GM23338 (cell line): ENCODE measurements at regions not wholly inside any gene's neighbourhood (a gene's known extent, or its start where the extent isn't known, plus 50 kb on each side); places are given as distances from the start of the nearest gene placed in this dataset.

Experiments used
- ATAC-seq: fragments of 200-7000 bp; cut with Tn5 transposase; 3 replicates; pipeline ENCODE4 v1.9.1; 2020
- DNase-seq: peaks from one replicate; pipeline ENCODE4 v3.0.0-alpha.2; 2015; ENCODE audit warnings: low spot score
- H2AFZ ChIP-seq: fragments of 200-600 bp; sonication (generic); 2 replicates; pipeline ENCODE4 v1.8.0; 2016; ENCODE audit warnings: antibody characterized with exemption, mild to moderate bottlenecking, moderate library complexity
- H3F3A ChIP-seq: fragments of 200-600 bp; sonication (generic); replicated peaks from 2 replicates; pipeline ENCODE4 v1.8.0; 2017; ENCODE audit warnings: antibody characterized with exemption, mixed run types, low read depth
- H3K27ac ChIP-seq: fragments of 200-600 bp; sonication (generic); 2 replicates; pipeline ENCODE4 v1.6.1; 2016; ENCODE audit warnings: low read depth
- H3K27me3 ChIP-seq: fragments of 200-600 bp; sonication (generic); 2 replicates; pipeline ENCODE4 v1.8.0; 2016; ENCODE audit warnings: mild to moderate bottlenecking, mixed run types, moderate library complexity; ENCODE audit not compliant: insufficient read depth
- H3K36me3 ChIP-seq: fragments of 200-600 bp; sonication (generic); 2 replicates; pipeline ENCODE4 v1.8.0; 2016; ENCODE audit warnings: mild to moderate bottlenecking; ENCODE audit not compliant: insufficient read depth
- H3K4me1 ChIP-seq: fragments of 200-600 bp; sonication (generic); 2 replicates; pipeline ENCODE4 v1.8.0; 2016; ENCODE audit warnings: mild to moderate bottlenecking, moderate library complexity; ENCODE audit not compliant: insufficient read depth
- H3K4me2 ChIP-seq: fragments of 200-600 bp; sonication (generic); 2 replicates; pipeline ENCODE4 v1.7.1; 2017; ENCODE audit warnings: mixed run types
- H3K4me3 ChIP-seq: fragments of 200-600 bp; sonication (generic); 2 replicates; pipeline ENCODE4 v1.6.1; 2016; ENCODE audit warnings: mixed run types
- H3K79me2 ChIP-seq: fragments of 200-600 bp; sonication (generic); replicated peaks from 2 replicates; pipeline ENCODE4 v1.8.0; 2017; ENCODE audit warnings: mild to moderate bottlenecking; ENCODE audit not compliant: insufficient read depth
- H3K9me2 ChIP-seq: fragments of 200-600 bp; sonication (generic); 2 replicates; pipeline ENCODE4 v1.8.0; 2017; ENCODE audit not compliant: insufficient read depth
- H4K20me1 ChIP-seq: fragments of 200-600 bp; sonication (generic); replicated peaks from 2 replicates; pipeline ENCODE4 v1.8.0; 2017; ENCODE audit warnings: mild to moderate bottlenecking; ENCODE audit not compliant: insufficient read depth
- H3K27ac Mint-ChIP-seq: 2 replicates; pipeline ENCODE4 v1.8.0; 2020; ENCODE audit warnings: inconsistent platforms, mild to moderate bottlenecking, moderate library complexity, mixed read lengths
- H3K27me3 Mint-ChIP-seq: 3 replicates; pipeline ENCODE4 v1.8.0; 2022; ENCODE audit warnings: low read depth, mild to moderate bottlenecking, moderate library complexity, mixed read lengths, inconsistent platforms; ENCODE audit not compliant: insufficient read depth, poor library complexity
- H3K36me3 Mint-ChIP-seq: 3 replicates; pipeline ENCODE4 v1.8.0; 2021; ENCODE audit warnings: low read depth, mild to moderate bottlenecking, inconsistent platforms, moderate library complexity, mixed read lengths
- H3K4me1 Mint-ChIP-seq: 3 replicates; pipeline ENCODE4 v1.8.0; 2020; ENCODE audit warnings: mild to moderate bottlenecking, inconsistent platforms, mixed read lengths
- H3K4me3 Mint-ChIP-seq: 3 replicates; pipeline ENCODE4 v1.8.0; 2021; ENCODE audit warnings: moderate library complexity, mild to moderate bottlenecking, inconsistent platforms, mixed read lengths
- H3K9me3 Mint-ChIP-seq: 3 replicates; pipeline ENCODE4 v1.8.0; 2020; ENCODE audit warnings: moderate library complexity, mild to moderate bottlenecking, inconsistent platforms, mixed read lengths
- CREB1 ChIP-seq: fragments of 250-450 bp; sonication (Bioruptor Pico); IDR thresholded peaks from 2 replicates; pipeline ENCODE4 v1.5.0; 2020; ENCODE audit warnings: low read depth, mild to moderate bottlenecking, moderate library complexity
- CTCF ChIP-seq, 2 experiments: fragments of 200-600 bp in 1 of 2; sonication (generic) in 1 of 2; conservative IDR thresholded peaks; 2 replicates each; pipeline versions ENCODE4 v1.5.1 to v1.6.1; 2016 to 2017; ENCODE audit warnings: antibody characterized with exemption in 2 of 2, low read depth in 2 of 2, mild to moderate bottlenecking in 2 of 2, moderate library complexity in 1 of 2
- ETS1 ChIP-seq: IDR thresholded peaks from 2 replicates; pipeline ENCODE4 v1.6.1; 2016; ENCODE audit warnings: antibody characterized with exemption
- EZH2 ChIP-seq: fragments of 200-600 bp; sonication (generic); IDR thresholded peaks from one replicate; pipeline ENCODE4 v1.8.0; 2017; ENCODE audit warnings: antibody characterized with exemption, mild to moderate bottlenecking, low read depth; ENCODE audit not compliant: unreplicated experiment
- EZH2phosphoT487 ChIP-seq: fragments of 200-600 bp; sonication (generic); IDR thresholded peaks from one replicate; pipeline ENCODE4 v1.8.1; 2018; ENCODE audit warnings: antibody characterized with exemption; ENCODE audit not compliant: unreplicated experiment
- JUNB ChIP-seq: IDR thresholded peaks from one replicate; pipeline ENCODE4 v1.6.1; 2016; ENCODE audit warnings: antibody characterized with exemption; ENCODE audit not compliant: unreplicated experiment
- NANOG ChIP-seq: IDR thresholded peaks from 2 replicates; pipeline ENCODE4 v1.6.1; 2016; ENCODE audit warnings: antibody characterized with exemption, borderline replicate concordance
- POLR2AphosphoS5 ChIP-seq: IDR thresholded peaks from 2 replicates; pipeline ENCODE4 v1.6.1; 2016; ENCODE audit warnings: antibody characterized with exemption, low read depth
- REST ChIP-seq: IDR thresholded peaks from one replicate; pipeline ENCODE4 v1.6.1; 2018; ENCODE audit warnings: antibody characterized with exemption; ENCODE audit not compliant: unreplicated experiment
- STAT1 ChIP-seq: IDR thresholded peaks from one replicate; pipeline ENCODE4 v1.6.1; 2016; ENCODE audit warnings: antibody characterized with exemption; ENCODE audit not compliant: unreplicated experiment
- ZNF114 ChIP-seq: fragments of 250-450 bp; sonication (Bioruptor Pico); IDR thresholded peaks from 2 replicates; pipeline ENCODE4 v1.5.0; 2020; ENCODE audit warnings: mild to moderate bottlenecking, moderate library complexity
- ZNF331 ChIP-seq: fragments of 250-450 bp; sonication (Bioruptor Pico); IDR thresholded peaks from 2 replicates; pipeline ENCODE4 v1.5.0; 2020; ENCODE audit warnings: low read depth, mild to moderate bottlenecking, moderate library complexity
- ZNF462 ChIP-seq: fragments of 250-450 bp; sonication (Bioruptor Pico); IDR thresholded peaks from 2 replicates; pipeline ENCODE4 v1.5.0; 2020; ENCODE audit warnings: mild to moderate bottlenecking, moderate library complexity

- Histone ChIP-seq H3K4me2 (no peak overlapping the region), H3F3A (no peaks in the 10 kb centered on the region), H3K27me3 (no peaks in the 10 kb centered on the region), H3K36me3 (no peaks in the 10 kb centered on the region), H3K27ac (no peak overlapping the region), H4K20me1 (no peaks in the 10 kb centered on the region), H3K9me2 (0 out of 2 replicates have a peak, but pooled peaks cover 9% of the 10 kb centered on the region), H3K4me1 (no peaks in the 10 kb centered on the region), H3K4me3 (no peak overlapping the region), H3K79me2 (no peaks in the 10 kb centered on the region), H2AFZ (no peak overlapping the region)
- Mint-ChIP-seq H3K4me3 (no peak overlapping the region), H3K4me1 (peaks cover 6% of the 10 kb centered on the region; the same call in 2 of the 3 replicates), H3K27me3 (no peaks in the 10 kb centered on the region), H3K27ac (no peak overlapping the region), H3K9me3 (peaks cover 4% of the 10 kb centered on the region; the same call in 2 of the 3 replicates), H3K36me3 (no peaks in the 10 kb centered on the region)
- ATAC-seq (no peak), DNase-seq (no peak)
- TF ChIP-seq CREB1 (CRISPR knock-in tag) (no peak), CTCF (conservative IDR thresholded peaks at IDR 0.05; ENCODE audit: low read depth in 2 of 2) (no peak), NANOG (no peak), ZNF462 (CRISPR knock-in tag) (no peak), STAT1 (no peak), ZNF114 (no peak), JUNB (no peak), ETS1 (no peak), POLR2AphosphoS5 (no peak), ZNF331 (CRISPR knock-in tag) (no peak), EZH2 (no peak), REST (no peak), EZH2phosphoT487 (no peak)
Observed at GRCh38 chr15:38021259-38021658, 86.8 kb downstream of the TMCO5A start.
